ENCODE measurements at regions not wholly inside any gene's neighbourhood (a gene's known extent, or its start where the extent isn't known, plus 50 kb on each side); places are given as distances from the start of the nearest gene placed in this dataset.
"Not testable (repeated sequence)": the region's sequence is repeated elsewhere in the genome, so short reads cannot be mapped to it uniquely, and the experiment has no call there.

- H3K4me3 ChIP-seq (ENCODE audit: low read depth, low read length): no peak overlapping the region
Observed at GRCh38 chr6:167661552-167662044, 165.1 kb upstream of the AFDN start.

GRCh38 chr6:167662075-167662880 is 164.4 kb upstream of the AFDN start:
- no peak overlapping the region for H3K4me3 ChIP-seq (ENCODE audit: low read depth, low read length)

GRCh38 chr6:167662881-167663205 is 163.9 kb upstream of the AFDN start:
- H3K4me3 ChIP-seq (ENCODE audit: low read depth, low read length): no peak overlapping the region

- no peak overlapping the region for H3K4me3 ChIP-seq (ENCODE audit: low read depth, low read length)
Observed at GRCh38 chr6:167663316-167663715, 163.4 kb upstream of the AFDN start.

GRCh38 chr6:167663784-167664443 is 162.8 kb upstream of the AFDN start:
- H3K4me3 ChIP-seq (ENCODE audit: low read depth, low read length): no peak overlapping the region

GRCh38 chr6:167664678-167665660 is 161.7 kb upstream of the AFDN start:
- H3K4me3 ChIP-seq (ENCODE audit: low read depth, low read length): no peak overlapping the region

- H3K4me3 ChIP-seq (ENCODE audit: low read depth, low read length): no peak overlapping the region
Observed at GRCh38 chr6:167665698-167666330, 160.9 kb upstream of the AFDN start.

- no peak overlapping the region for H3K4me3 ChIP-seq (ENCODE audit: low read depth, low read length)
Observed at GRCh38 chr6:167666571-167667203, 160.0 kb upstream of the AFDN start.

- H3K4me3 ChIP-seq (ENCODE audit: low read depth, low read length): no peak overlapping the region
Observed at GRCh38 chr6:167667204-167668018, 159.3 kb upstream of the AFDN start.

GRCh38 chr6:167668019-167668753 is 158.5 kb upstream of the AFDN start:
- H3K4me3 ChIP-seq (ENCODE audit: low read depth, low read length): no peak overlapping the region

- H3K4me3 ChIP-seq (ENCODE audit: low read depth, low read length): no peak overlapping the region
Observed at GRCh38 chr6:167668754-167669552, 157.8 kb upstream of the AFDN start.

- H3K4me3 ChIP-seq (ENCODE audit: low read depth, low read length): no peak overlapping the region
Observed at GRCh38 chr6:167669553-167669849, 157.2 kb upstream of the AFDN start.

- H3K4me3 ChIP-seq (ENCODE audit: low read depth, low read length): no peak overlapping the region
Observed at GRCh38 chr6:167669870-167670802, 156.6 kb upstream of the AFDN start.

- no peak overlapping the region for H3K4me3 ChIP-seq (ENCODE audit: low read depth, low read length)
Observed at GRCh38 chr6:167670938-167671338, 155.8 kb upstream of the AFDN start.

GRCh38 chr6:167671379-167671976 is 155.2 kb upstream of the AFDN start:
- not testable (repeated sequence) for H3K4me3 ChIP-seq (ENCODE audit: low read depth, low read length)

GRCh38 chr6:167671977-167672687 is 154.6 kb upstream of the AFDN start:
- H3K4me3 ChIP-seq (ENCODE audit: low read depth, low read length): no peak overlapping the region
